HCT116 (cell line): ENCODE measurements at regions not wholly inside any gene's neighbourhood (a gene's known extent, or its start where the extent isn't known, plus 50 kb on each side); places are given as distances from the start of the nearest gene placed in this dataset.
A peak's percentile ranks its signal among the peaks of the same experiment; 100 is the strongest.

ENCODE experiments used
- ATAC-seq: fragments of 200-7000 bp; cut with Tn5 transposase; 2 replicates; pipeline ENCODE4 v1.9.1; 2020; ENCODE audit warnings: mild to moderate bottlenecking, moderate library complexity
- BruUV-seq: library from RNA; stranded (reverse); fragments of 400-500 nt; replicated peaks from 2 replicates; lab custom pipeline; 2021; lab: Mats Ljungman, UMichigan
- CTCF ChIA-PET: fragments of 300-600 bp; sonication (Branson Sonifier 250); formaldehyde crosslinking; loops from one replicate; lab custom pipeline; 2021; ENCODE audit warnings: antibody characterized with exemption; lab: Charles Lee
- POLR2A ChIA-PET: fragments of 300-600, 350-600 bp; sonication (Branson Sonifier 250); formaldehyde crosslinking; loops from one replicate; lab custom pipeline; 2021; ENCODE audit warnings: antibody characterized with exemption; lab: Charles Lee
- RAD21 ChIA-PET, 2 experiments: fragments of 300-600 bp; sonication (Branson Sonifier 250); formaldehyde crosslinking; loops; one replicate each; lab custom pipeline; 2023; ENCODE audit warnings: low total read pairs in 2 of 2; ENCODE audit not compliant: uncharacterized antibody in 2 of 2, unreplicated experiment in 2 of 2, low non-redundant PET in 1 of 2; lab: Charles Lee
- DNase-seq: peaks from one replicate; pipeline ENCODE4 v3.0.0-alpha.2; 2010; ENCODE audit warnings: low read depth, low spot score
- H2AFZ ChIP-seq: fragments of 200-600 bp; shearing (Covaris generic), sonication (generic); 2 replicates; pipeline ENCODE4 v1.6.1; 2017; ENCODE audit warnings: low read depth, mixed run types, mixed read lengths, antibody characterized with exemption, low read length; ENCODE audit not compliant: poor library complexity, severe bottlenecking
- H3K27ac ChIP-seq: 2 replicates; pipeline ENCODE4 v1.5.1; 2012; ENCODE audit warnings: low read depth, low read length
- H3K27me3 ChIP-seq: fragments of 200-600 bp; sonication (generic); 2 replicates; pipeline ENCODE4 v1.6.1; 2016; ENCODE audit warnings: mixed run types, low read length, mixed read lengths; ENCODE audit not compliant: insufficient read depth
- H3K36me3 ChIP-seq, 2 experiments: fragments of 200-500 bp in 1 of 2; fragments of 200-600 bp in 1 of 2; sonication (Bioruptor generic) in 1 of 2; sonication (generic) in 1 of 2; 2 replicates each; pipeline versions ENCODE4 v1.5.1 to v1.6.1; 2014 to 2016; ENCODE audit warnings: low read length in 2 of 2, inconsistent platforms in 1 of 2, mixed read lengths in 1 of 2, mixed run types in 1 of 2; ENCODE audit not compliant: insufficient read depth in 2 of 2, control insufficient read depth in 1 of 2
- H3K4me1 ChIP-seq, 2 experiments: fragments of 200-600 bp in 1 of 2; sonication (generic) in 1 of 2; 2 replicates each; pipeline versions ENCODE4 v1.5.1 to v1.6.1; 2012 to 2017; ENCODE audit warnings: low read length in 2 of 2, inconsistent platforms in 1 of 2, mild to moderate bottlenecking in 1 of 2, mixed read lengths in 1 of 2, mixed run types in 1 of 2, moderate library complexity in 1 of 2; ENCODE audit not compliant: insufficient read depth in 2 of 2, control insufficient read depth in 1 of 2
- H3K4me2 ChIP-seq: fragments of 200-600 bp; sonication (generic); 2 replicates; pipeline ENCODE4 v1.6.1; 2017; ENCODE audit warnings: mixed run types, low read length, mixed read lengths
- H3K4me3 ChIP-seq, 2 experiments: fragments of 200-600 bp in 1 of 2; sonication (generic) in 1 of 2; replicated peaks in 1 of 2; 2 replicates each; pipeline ENCODE4 v1.5.1; 2011 to 2016; ENCODE audit warnings: low read length in 2 of 2, control low read depth in 1 of 2, low read depth in 1 of 2, mild to moderate bottlenecking in 1 of 2, mixed read lengths in 1 of 2, mixed run types in 1 of 2
- H3K79me2 ChIP-seq: fragments of 200-600 bp; sonication (generic); 2 replicates; pipeline ENCODE4 v1.6.1; 2017; ENCODE audit warnings: mild to moderate bottlenecking, mixed run types, low read length, moderate library complexity, mixed read lengths; ENCODE audit not compliant: insufficient read depth
- H3K9ac ChIP-seq: fragments of 200-600 bp; sonication (generic); 2 replicates; pipeline ENCODE4 v1.6.1; 2016; ENCODE audit warnings: low read length, mixed read lengths
- H3K9me2 ChIP-seq: fragments of 200-600 bp; sonication (generic), shearing (Covaris generic); 2 replicates; pipeline ENCODE4 v1.6.1; 2017; ENCODE audit warnings: mixed run types, mild to moderate bottlenecking, moderate library complexity; ENCODE audit not compliant: insufficient read depth
- H3K9me3 ChIP-seq, 2 experiments: fragments of 200-500 bp in 1 of 2; fragments of 200-600 bp in 1 of 2; sonication (Bioruptor generic) in 1 of 2; sonication (generic) in 1 of 2; 2 replicates each; pipeline ENCODE4 v1.6.1; 2014 to 2017; ENCODE audit warnings: low read length in 2 of 2, mixed read lengths in 2 of 2, inconsistent platforms in 1 of 2, low read depth in 1 of 2, mild to moderate bottlenecking in 1 of 2, mixed run types in 1 of 2, moderate library complexity in 1 of 2; ENCODE audit not compliant: control insufficient read depth in 1 of 2, insufficient read depth in 1 of 2
- H4K20me1 ChIP-seq: fragments of 200-600 bp; sonication (generic), shearing (Covaris generic); 2 replicates; pipeline ENCODE4 v1.6.1; 2017; ENCODE audit warnings: mixed run types, mild to moderate bottlenecking, moderate library complexity; ENCODE audit not compliant: insufficient read depth
- ATF3 ChIP-seq: IDR thresholded peaks from 2 replicates; pipeline ENCODE4 v1.6.1; 2012
- CBX3 ChIP-seq: IDR thresholded peaks from 2 replicates; pipeline ENCODE4 v1.6.1; 2012; ENCODE audit warnings: low read depth
- CEBPB ChIP-seq: IDR thresholded peaks from 2 replicates; pipeline ENCODE4 v1.6.1; 2012; ENCODE audit warnings: low read depth
- EGR1 ChIP-seq: IDR thresholded peaks from 2 replicates; pipeline ENCODE4 v1.6.1; 2012; ENCODE audit warnings: low read depth
- EZH2 ChIP-seq: fragments of 200-600 bp; sonication (generic); IDR thresholded peaks from 2 replicates; pipeline ENCODE4 v1.6.1; 2017; ENCODE audit warnings: antibody characterized with exemption, mixed run types
- FOSL1 ChIP-seq: IDR thresholded peaks from 2 replicates; pipeline ENCODE4 v1.6.1; 2012; ENCODE audit warnings: low read depth
- JUND ChIP-seq: IDR thresholded peaks from 2 replicates; pipeline ENCODE4 v1.6.1; 2012
- MAX ChIP-seq: IDR thresholded peaks from 2 replicates; pipeline ENCODE4 v1.6.1; 2012
- POLR2A ChIP-seq: IDR thresholded peaks from 2 replicates; pipeline ENCODE4 v1.7.0; 2011; ENCODE audit warnings: borderline replicate concordance; ENCODE audit not compliant: insufficient read depth, insufficient read length; ENCODE audit errors: extremely low read depth
- POLR2AphosphoS5 ChIP-seq: IDR thresholded peaks from 2 replicates; pipeline ENCODE4 v1.6.1; 2011; ENCODE audit warnings: mild to moderate bottlenecking, low read depth, low read length, moderate library complexity
- RAD21 ChIP-seq: IDR thresholded peaks from 2 replicates; pipeline ENCODE4 v1.6.1; 2012; ENCODE audit warnings: low read depth, mild to moderate bottlenecking
- REST ChIP-seq: IDR thresholded peaks from 2 replicates; pipeline ENCODE4 v1.6.1; 2012; ENCODE audit warnings: low read depth
- SIN3A ChIP-seq: IDR thresholded peaks from 2 replicates; pipeline ENCODE4 v1.6.1; 2012; ENCODE audit warnings: low read depth
- SP1 ChIP-seq: IDR thresholded peaks from 2 replicates; pipeline ENCODE4 v1.6.1; 2012; ENCODE audit warnings: low read depth
- SRF ChIP-seq: IDR thresholded peaks from 2 replicates; pipeline ENCODE4 v1.6.1; 2012; ENCODE audit warnings: low read depth
- TCF7L2 ChIP-seq: IDR thresholded peaks from 2 replicates; pipeline ENCODE4 v1.7.0; 2011; ENCODE audit warnings: borderline replicate concordance, inconsistent platforms; ENCODE audit not compliant: insufficient read depth, insufficient read length; ENCODE audit errors: extremely low read depth
- YY1 ChIP-seq: IDR thresholded peaks from 2 replicates; pipeline ENCODE4 v1.6.1; 2011; ENCODE audit warnings: low read length, low read depth, moderate library complexity, mild to moderate bottlenecking; ENCODE audit not compliant: insufficient replicate concordance; ENCODE audit errors: extremely low read depth
- ZFX ChIP-seq: fragments of 450-650 bp; IDR thresholded peaks from 2 replicates; pipeline ENCODE4 v1.6.1; 2017
- ZNF274 ChIP-seq: fragments of 200-500 bp; sonication (Bioruptor generic); IDR thresholded peaks from 2 replicates; pipeline ENCODE4 v1.6.1; 2014; ENCODE audit warnings: mild to moderate bottlenecking, low read depth, low read length, inconsistent platforms
- intact Hi-C: fragments of 100-400 bp; cut with micrococcal nuclease; formaldehyde crosslinking; loops from 2 replicates; pipeline ENCODE4 v1.10.0; 2022

- H3K4me1 ChIP-seq, result no peaks in the 10 kb centered on the region
- POLR2A ChIA-PET, result no interaction called here
Observed at GRCh38 chr5:91642581-91642980, 259.5 kb upstream of the ARRDC3 start.

GRCh38 chr5:91641730-91642350 lies 258.7 kb upstream of the ARRDC3 start:
- ChIA-PET POLR2A (no interaction called here), CTCF (interaction anchor here (0.7 to 3.1 kb wide), 31 partner anchors 9 to 1267 kb away, joined by 3 to 49 read pairs (median 4); no protein-coding TSS in a partner anchor), RAD21 (interaction anchor here (0.9 to 1.8 kb wide), 4 partner anchors 288 to 581 kb away, joined by 3 to 8 read pairs (median 5); no protein-coding TSS in a partner anchor)
- no peak overlapping the region for H3K9ac ChIP-seq
- no TSS peak for BruUV-seq
- H3K36me3 ChIP-seq, result no peaks in the 10 kb centered on the region
- no peak overlapping the region for H3K27ac ChIP-seq
- peak overlapping the region; percentile 56; the same call in 1 of the 2 replicates for H3K4me2 ChIP-seq
- H3K4me3 ChIP-seq, result no peak overlapping the region; a peak in 1 of 4 replicates
- intact Hi-C loops, result loop anchor here (2.0 to 10.0 kb wide), 3 partner anchors 283 to 663 kb away; no protein-coding TSS in a partner anchor
- no peaks in the 10 kb centered on the region for H3K4me1 ChIP-seq
- peak; percentile 34 for DNase-seq
- H3K79me2 ChIP-seq, result no peaks in the 10 kb centered on the region
- no peaks in the 10 kb centered on the region for H3K9me2 ChIP-seq
- ATAC-seq, result no peak
- H3K9me3 ChIP-seq, result no peaks in the 10 kb centered on the region
- no peaks in the 10 kb centered on the region for H3K27me3 ChIP-seq
- peak overlapping the region; percentile 72 for H2AFZ ChIP-seq
- no peaks in the 10 kb centered on the region for H4K20me1 ChIP-seq
- TF ChIP-seq SRF, result no peak
- no peak for TF ChIP-seq JUND
- TF ChIP-seq REST, result no peak
- peak; percentile 70 for TF ChIP-seq RAD21
- TF ChIP-seq EZH2, result no peak
- TF ChIP-seq CBX3, result no peak
- no peak for TF ChIP-seq SP1
- TF ChIP-seq POLR2A, result no peak
- TF ChIP-seq MAX, result no peak
- no peak for TF ChIP-seq TCF7L2
- TF ChIP-seq CEBPB, result no peak
- no peak for TF ChIP-seq EGR1
- TF ChIP-seq YY1, result no peak
- TF ChIP-seq ZNF274, result no peak
- no peak for TF ChIP-seq ATF3
- no peak for TF ChIP-seq FOSL1
- TF ChIP-seq ZFX, result no peak

More at GRCh38 chr5:91642581-91642980, 259.5 kb upstream of the ARRDC3 start:
- DNase-seq, result no peak
- Histone ChIP-seq H2AFZ (peak overlapping the region; percentile 72), H3K79me2 (no peaks in the 10 kb centered on the region), H3K27me3 (no peaks in the 10 kb centered on the region), H4K20me1 (no peaks in the 10 kb centered on the region), H3K9ac (no peak overlapping the region), H3K9me3 (no peaks in the 10 kb centered on the region), H3K4me2 (no peak overlapping the region), H3K9me2 (no peaks in the 10 kb centered on the region), H3K4me3 (no peak overlapping the region), H3K27ac (no peak overlapping the region), H3K36me3 (no peaks in the 10 kb centered on the region)
- TF ChIP-seq POLR2AphosphoS5, result no peak
- TF ChIP-seq SIN3A, result no peak
- ChIA-PET RAD21 (interaction anchor here (0.9 to 1.8 kb wide), 3 partner anchors 441 to 580 kb away, joined by 3 to 8 read pairs (median 7); no protein-coding TSS in a partner anchor), CTCF (interaction anchor here (0.7 to 3.1 kb wide), 23 partner anchors 8 to 1267 kb away, joined by 3 to 49 read pairs (median 5); no protein-coding TSS in a partner anchor)
- ATAC-seq, result no peak
- BruUV-seq, result no TSS peak
- intact Hi-C loops, result loop anchor here (10.0 kb wide), 2 partner anchors 282 to 662 kb away; no protein-coding TSS in a partner anchor
